ENCODE measurements at regions not wholly inside any gene's neighbourhood (a gene's known extent, or its start where the extent isn't known, plus 50 kb on each side); places are given as distances from the start of the nearest gene placed in this dataset.

GRCh38 chr10:2054728-2055127 lies 317.4 kb upstream of the ADARB2 start:
- TF ChIP-seq TAF1 (conservative IDR thresholded peaks at IDR 0.05): no peak
- no peak for TF ChIP-seq CTCF (IDR thresholded peaks at IDR 0.05; ENCODE audit: low read depth, low read length, missing input control)
- TF ChIP-seq FOXA1 (IDR thresholded peaks at IDR 0.05): no peak
- TF ChIP-seq RAD21 (IDR thresholded peaks at IDR 0.05): no peak
- TF ChIP-seq YY1 (IDR thresholded peaks at IDR 0.05): no peak
